ENCODE measurements at regions not wholly inside any gene's neighbourhood (a gene's known extent, or its start where the extent isn't known, plus 50 kb on each side); places are given as distances from the start of the nearest gene placed in this dataset.

- no peak for TF ChIP-seq GATAD2B (conservative IDR thresholded peaks at IDR 0.05; ENCODE audit: low read depth)
- no peak for TF ChIP-seq CTCF (IDR thresholded peaks at IDR 0.05 in 2 of 3, conservative IDR thresholded peaks at IDR 0.05 in 1 of 3; ENCODE audit: control insufficient read depth in 2 of 3, extremely low read depth in 1 of 3, insufficient read depth in 1 of 3, low read depth in 3 of 3, low read length in 3 of 3)
- no peak for TF ChIP-seq POLR2A (IDR thresholded peaks at IDR 0.05; ENCODE audit: low read depth, low read length)
- TF ChIP-seq ETV6 (conservative IDR thresholded peaks at IDR 0.05 in 1 of 2, IDR thresholded peaks at IDR 0.05 in 1 of 2; ENCODE audit: borderline replicate concordance in 1 of 2, low read depth in 1 of 2): no peak
- TF ChIP-seq SIN3A (IDR thresholded peaks at IDR 0.05; ENCODE audit: low read depth, low read length): no peak
Measured at GRCh38 chr5:152305525-152305924, 99.6 kb downstream of the NMUR2 start.
